Neutrophil (primary cell): ENCODE measurements at regions not wholly inside any gene's neighbourhood (a gene's known extent, or its start where the extent isn't known, plus 50 kb on each side); places are given as distances from the start of the nearest gene placed in this dataset.

Experiments
- H3K27ac ChIP-seq: fragments of 200-600 bp; sonication (generic); 2 replicates; pipeline ENCODE4 v1.5.1; 2016; ENCODE audit warnings: mild to moderate bottlenecking, moderate library complexity
- H3K27me3 ChIP-seq: fragments of 200-600 bp; sonication (generic); 2 replicates; pipeline ENCODE4 v1.6.0; 2016; ENCODE audit warnings: mild to moderate bottlenecking
- H3K36me3 ChIP-seq: fragments of 200-600 bp; sonication (generic); 2 replicates; pipeline ENCODE4 v1.5.1; 2017
- H3K4me1 ChIP-seq, 2 experiments: fragments of 200-600 bp in 1 of 2; sonication (generic) in 1 of 2; 1 replicate in 1 of 2; 2 replicates in 1 of 2; pipeline versions ENCODE4 v1.5.1 to v1.6.1; 2013 to 2016; ENCODE audit warnings: low read depth in 1 of 2, low read length in 1 of 2, mild to moderate bottlenecking in 1 of 2, moderate library complexity in 1 of 2; ENCODE audit not compliant: control insufficient read depth in 1 of 2, insufficient read depth in 1 of 2
- H3K4me3 ChIP-seq, 2 experiments: fragments of 200-600 bp in 1 of 2; sonication (generic) in 1 of 2; 1 replicate in 1 of 2; 2 replicates in 1 of 2; pipeline ENCODE4 v1.5.1; 2013 to 2016; ENCODE audit warnings: low read depth in 1 of 2, low read length in 1 of 2, mild to moderate bottlenecking in 1 of 2, moderate library complexity in 1 of 2
- H3K9me3 ChIP-seq: fragments of 200-600 bp; sonication (generic); 2 replicates; pipeline ENCODE4 v1.5.1; 2016
- CTCF ChIP-seq: fragments of 200-600 bp; sonication (generic); IDR thresholded peaks from 2 replicates; pipeline ENCODE4 v1.5.1; 2016; ENCODE audit warnings: antibody characterized with exemption

- no peak for TF ChIP-seq CTCF
- H3K9me3 ChIP-seq = no peaks in the 10 kb centered on the region
Observed at GRCh38 chr9:88685966-88686365, 151.0 kb downstream of the NXNL2 start.

GRCh38 chr9:88689509-88690298 lies 154.7 kb downstream of the NXNL2 start:
- Histone ChIP-seq H3K27ac (no peak overlapping the region), H3K4me1 (no peaks in the 10 kb centered on the region), H3K4me3 (no peak overlapping the region), H3K9me3 (no peaks in the 10 kb centered on the region), H3K36me3 (no peaks in the 10 kb centered on the region), H3K27me3 (peaks cover 4% of the 10 kb centered on the region)
- no peak for TF ChIP-seq CTCF

More at GRCh38 chr9:88685966-88686365, 151.0 kb downstream of the NXNL2 start:
- Histone ChIP-seq H3K27ac (no peak overlapping the region), H3K27me3 (no peaks in the 10 kb centered on the region), H3K4me3 (no peak overlapping the region), H3K4me1 (no peaks in the 10 kb centered on the region), H3K36me3 (no peaks in the 10 kb centered on the region)

GRCh38 chr9:88690628-88691027 lies 155.7 kb downstream of the NXNL2 start:
- no peaks in the 10 kb centered on the region for H3K4me1 ChIP-seq
- TF ChIP-seq CTCF = no peak
- H3K27me3 ChIP-seq = peaks cover 4% of the 10 kb centered on the region
- H3K27ac ChIP-seq = no peak overlapping the region
- no peaks in the 10 kb centered on the region for H3K36me3 ChIP-seq
- no peak overlapping the region for H3K4me3 ChIP-seq
- no peaks in the 10 kb centered on the region for H3K9me3 ChIP-seq

- H3K27me3 ChIP-seq = peaks cover 4% of the 10 kb centered on the region
- H3K4me1 ChIP-seq = no peaks in the 10 kb centered on the region
- no peaks in the 10 kb centered on the region for H3K36me3 ChIP-seq
- H3K4me3 ChIP-seq = no peak overlapping the region
- H3K27ac ChIP-seq = no peak overlapping the region
- H3K9me3 ChIP-seq = no peaks in the 10 kb centered on the region
- no peak for TF ChIP-seq CTCF
Observed at GRCh38 chr9:88691091-88691490, 156.1 kb downstream of the NXNL2 start.

- Histone ChIP-seq H3K27ac (no peak overlapping the region), H3K9me3 (no peaks in the 10 kb centered on the region), H3K4me1 (no peaks in the 10 kb centered on the region), H3K27me3 (peaks cover 4% of the 10 kb centered on the region), H3K36me3 (no peaks in the 10 kb centered on the region), H3K4me3 (no peak overlapping the region)
- no peak for TF ChIP-seq CTCF
Observed at GRCh38 chr9:88691811-88692210, 156.8 kb downstream of the NXNL2 start.
